ENCODE measurements at regions not wholly inside any gene's neighbourhood (a gene's known extent, or its start where the extent isn't known, plus 50 kb on each side); places are given as distances from the start of the nearest gene placed in this dataset.

DNA sequence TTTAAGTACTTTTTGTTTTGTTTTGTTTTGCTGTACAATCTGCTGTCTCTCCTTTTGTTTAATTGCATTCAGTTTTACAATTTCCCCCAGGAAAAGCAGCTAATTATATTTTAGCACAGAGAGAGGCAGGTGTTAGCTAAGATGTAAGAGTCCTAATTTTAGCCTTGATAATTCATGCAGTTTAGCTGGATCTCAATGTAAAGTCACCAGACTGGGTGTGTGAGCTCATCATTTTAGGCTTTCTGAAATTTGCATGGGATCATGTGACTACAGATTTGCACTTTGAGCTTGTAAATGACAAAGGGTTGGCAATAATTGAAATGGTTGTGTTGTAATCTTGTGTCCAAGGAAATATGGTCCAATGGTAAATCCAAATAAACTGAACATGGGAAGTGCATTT is 68.5 kb downstream of the ETAA1 start:
- Histone ChIP-seq H3K4me3 (ENCODE audit: low read depth in 1 of 3, low read length in 3 of 3) (no peak overlapping the region), H3K9me3 (ENCODE audit: control insufficient read depth in 4 of 4, low read length in 3 of 4) (no peaks in the 10 kb centered on the region), H3K9ac (ENCODE audit: low read depth in 1 of 2, low read length in 2 of 2) (no peak overlapping the region), H3K27me3 (ENCODE audit: control insufficient read depth in 4 of 4, insufficient read depth in 4 of 4, low read length in 3 of 4) (no peaks in the 10 kb centered on the region), H3K4me1 (ENCODE audit: control insufficient read depth in 4 of 4, insufficient read depth in 4 of 4, low read length in 3 of 4) (no peaks in the 10 kb centered on the region), H3K36me3 (ENCODE audit: control insufficient read depth in 4 of 4, insufficient read depth in 3 of 4, low read depth in 1 of 4, low read length in 3 of 4) (no peaks in the 10 kb centered on the region), H3K27ac (ENCODE audit: low read depth in 1 of 2, low read length in 2 of 2) (no peak overlapping the region)
- no peak for DNase-seq (ENCODE audit: low spot score)
- TF ChIP-seq CTCF (IDR thresholded peaks at IDR 0.05; ENCODE audit: low read depth, low read length, missing input control) (no peak), EGR1 (IDR thresholded peaks at IDR 0.05; ENCODE audit: low read depth in 2 of 2) (no peak), TAF1 (conservative IDR thresholded peaks at IDR 0.05) (no peak), NR2F2 (IDR thresholded peaks at IDR 0.05) (no peak), FOXA1 (IDR thresholded peaks at IDR 0.05) (no peak)
- TF ChIP-seq, protein P1, sequence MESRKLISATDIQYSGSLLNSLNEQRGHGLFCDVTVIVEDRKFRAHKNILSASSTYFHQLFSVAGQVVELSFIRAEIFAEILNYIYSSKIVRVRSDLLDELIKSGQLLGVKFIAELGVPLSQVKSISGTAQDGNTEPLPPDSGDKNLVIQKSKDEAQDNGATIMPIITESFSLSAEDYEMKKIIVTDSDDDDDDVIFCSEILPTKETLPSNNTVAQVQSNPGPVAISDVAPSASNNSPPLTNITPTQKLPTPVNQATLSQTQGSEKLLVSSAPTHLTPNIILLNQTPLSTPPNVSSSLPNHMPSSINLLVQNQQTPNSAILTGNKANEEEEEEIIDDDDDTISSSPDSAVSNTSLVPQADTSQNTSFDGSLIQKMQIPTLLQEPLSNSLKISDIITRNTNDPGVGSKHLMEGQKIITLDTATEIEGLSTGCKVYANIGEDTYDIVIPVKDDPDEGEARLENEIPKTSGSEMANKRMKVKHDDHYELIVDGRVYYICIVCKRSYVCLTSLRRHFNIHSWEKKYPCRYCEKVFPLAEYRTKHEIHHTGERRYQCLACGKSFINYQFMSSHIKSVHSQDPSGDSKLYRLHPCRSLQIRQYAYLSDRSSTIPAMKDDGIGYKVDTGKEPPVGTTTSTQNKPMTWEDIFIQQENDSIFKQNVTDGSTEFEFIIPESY (IDR thresholded peaks at IDR 0.05), result no peak

- WGBS, result 67% methylated on average over 4 of the region's 4 CpGs
- H3K36me3 ChIP-seq (ENCODE audit: control insufficient read depth in 4 of 4, insufficient read depth in 3 of 4, low read depth in 1 of 4, low read length in 3 of 4), result no peaks in the 10 kb centered on the region
- DNase-seq (ENCODE audit: low spot score), result no peak
Observed at GRCh38 chr2:67466734-67467133, 69.6 kb downstream of the ETAA1 start.

More at GRCh38 chr2:67466734-67467133, 69.6 kb downstream of the ETAA1 start:
- H3K27me3 ChIP-seq (ENCODE audit: control insufficient read depth in 4 of 4, insufficient read depth in 4 of 4, low read length in 3 of 4), result no peaks in the 10 kb centered on the region
- no peak overlapping the region for H3K9ac ChIP-seq (ENCODE audit: low read depth in 1 of 2, low read length in 2 of 2)
- H3K4me1 ChIP-seq (ENCODE audit: control insufficient read depth in 4 of 4, insufficient read depth in 4 of 4, low read length in 3 of 4), result no peaks in the 10 kb centered on the region
- no peak overlapping the region for H3K27ac ChIP-seq (ENCODE audit: low read depth in 1 of 2, low read length in 2 of 2)
- no peak overlapping the region for H3K4me3 ChIP-seq (ENCODE audit: low read depth in 1 of 3, low read length in 3 of 3)
- no peaks in the 10 kb centered on the region for H3K9me3 ChIP-seq (ENCODE audit: control insufficient read depth in 4 of 4, low read length in 3 of 4)
- TF ChIP-seq RAD21 (IDR thresholded peaks at IDR 0.05) (no peak), FOXA2 (IDR thresholded peaks at IDR 0.05) (no peak), MAX (IDR thresholded peaks at IDR 0.05) (no peak), NR2F2 (IDR thresholded peaks at IDR 0.05) (no peak), YY1 (IDR thresholded peaks at IDR 0.05) (no peak), JUND (IDR thresholded peaks at IDR 0.05) (no peak), CTCF (IDR thresholded peaks at IDR 0.05; ENCODE audit: low read depth, low read length, missing input control) (no peak), GABPA (IDR thresholded peaks at IDR 0.05 in 1 of 2, conservative IDR thresholded peaks at IDR 0.05 in 1 of 2) (no peak), SP1 (IDR thresholded peaks at IDR 0.05) (no peak), HNF4G (IDR thresholded peaks at IDR 0.05) (no peak), TAF1 (conservative IDR thresholded peaks at IDR 0.05) (no peak), EGR1 (IDR thresholded peaks at IDR 0.05; ENCODE audit: low read depth in 2 of 2) (no peak), FOXA1 (IDR thresholded peaks at IDR 0.05) (no peak), HNF4A (conservative IDR thresholded peaks at IDR 0.05) (no peak), RXRA (IDR thresholded peaks at IDR 0.05) (no peak), ATF3 (IDR thresholded peaks at IDR 0.05) (no peak)
- TF ChIP-seq, protein P1 (IDR thresholded peaks at IDR 0.05), result no peak
- TF ChIP-seq, protein P2, sequence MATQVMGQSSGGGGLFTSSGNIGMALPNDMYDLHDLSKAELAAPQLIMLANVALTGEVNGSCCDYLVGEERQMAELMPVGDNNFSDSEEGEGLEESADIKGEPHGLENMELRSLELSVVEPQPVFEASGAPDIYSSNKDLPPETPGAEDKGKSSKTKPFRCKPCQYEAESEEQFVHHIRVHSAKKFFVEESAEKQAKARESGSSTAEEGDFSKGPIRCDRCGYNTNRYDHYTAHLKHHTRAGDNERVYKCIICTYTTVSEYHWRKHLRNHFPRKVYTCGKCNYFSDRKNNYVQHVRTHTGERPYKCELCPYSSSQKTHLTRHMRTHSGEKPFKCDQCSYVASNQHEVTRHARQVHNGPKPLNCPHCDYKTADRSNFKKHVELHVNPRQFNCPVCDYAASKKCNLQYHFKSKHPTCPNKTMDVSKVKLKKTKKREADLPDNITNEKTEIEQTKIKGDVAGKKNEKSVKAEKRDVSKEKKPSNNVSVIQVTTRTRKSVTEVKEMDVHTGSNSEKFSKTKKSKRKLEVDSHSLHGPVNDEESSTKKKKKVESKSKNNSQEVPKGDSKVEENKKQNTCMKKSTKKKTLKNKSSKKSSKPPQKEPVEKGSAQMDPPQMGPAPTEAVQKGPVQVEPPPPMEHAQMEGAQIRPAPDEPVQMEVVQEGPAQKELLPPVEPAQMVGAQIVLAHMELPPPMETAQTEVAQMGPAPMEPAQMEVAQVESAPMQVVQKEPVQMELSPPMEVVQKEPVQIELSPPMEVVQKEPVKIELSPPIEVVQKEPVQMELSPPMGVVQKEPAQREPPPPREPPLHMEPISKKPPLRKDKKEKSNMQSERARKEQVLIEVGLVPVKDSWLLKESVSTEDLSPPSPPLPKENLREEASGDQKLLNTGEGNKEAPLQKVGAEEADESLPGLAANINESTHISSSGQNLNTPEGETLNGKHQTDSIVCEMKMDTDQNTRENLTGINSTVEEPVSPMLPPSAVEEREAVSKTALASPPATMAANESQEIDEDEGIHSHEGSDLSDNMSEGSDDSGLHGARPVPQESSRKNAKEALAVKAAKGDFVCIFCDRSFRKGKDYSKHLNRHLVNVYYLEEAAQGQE (IDR thresholded peaks at IDR 0.05), result no peak
